Fibroblast of villous mesenchyme (primary cell): ENCODE measurements at regions not wholly inside any gene's neighbourhood (a gene's known extent, or its start where the extent isn't known, plus 50 kb on each side); places are given as distances from the start of the nearest gene placed in this dataset.

ENCODE experiments used
- DNase-seq: peaks from one replicate; pipeline ENCODE4 v3.0.0-alpha.2; 2010; ENCODE audit warnings: low read depth
- H3K4me3 ChIP-seq: 2 replicates; pipeline ENCODE4 v1.5.1; 2011; ENCODE audit warnings: low read depth, mild to moderate bottlenecking, low read length
- TF ChIP-seq, protein P1 (sequence below): IDR thresholded peaks from 2 replicates; pipeline ENCODE4 v1.5.1; 2012; ENCODE audit warnings: low read depth, mild to moderate bottlenecking, low read length; ENCODE audit not compliant: insufficient read depth

DNA sequence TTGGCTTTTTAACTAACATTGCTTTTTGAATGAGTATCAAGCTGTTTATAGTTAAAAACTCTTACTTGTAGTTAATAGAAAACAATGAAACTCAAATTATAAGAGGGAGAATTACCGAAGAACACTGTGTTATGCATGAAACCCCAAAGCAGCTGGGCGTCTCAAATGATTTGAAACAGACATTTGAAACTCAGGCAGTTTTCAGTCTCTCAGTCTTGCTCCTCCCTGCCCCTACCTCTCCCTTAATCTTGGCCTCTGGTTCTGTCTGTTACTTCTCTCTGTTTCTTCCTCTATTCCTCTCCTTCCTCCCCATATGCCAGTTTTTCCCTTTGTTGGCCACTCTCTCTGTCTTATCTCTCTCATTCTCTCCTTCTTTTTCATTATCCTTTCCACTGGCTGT, 118.3 kb upstream of the SYNPR start:
- TF ChIP-seq, protein P1, sequence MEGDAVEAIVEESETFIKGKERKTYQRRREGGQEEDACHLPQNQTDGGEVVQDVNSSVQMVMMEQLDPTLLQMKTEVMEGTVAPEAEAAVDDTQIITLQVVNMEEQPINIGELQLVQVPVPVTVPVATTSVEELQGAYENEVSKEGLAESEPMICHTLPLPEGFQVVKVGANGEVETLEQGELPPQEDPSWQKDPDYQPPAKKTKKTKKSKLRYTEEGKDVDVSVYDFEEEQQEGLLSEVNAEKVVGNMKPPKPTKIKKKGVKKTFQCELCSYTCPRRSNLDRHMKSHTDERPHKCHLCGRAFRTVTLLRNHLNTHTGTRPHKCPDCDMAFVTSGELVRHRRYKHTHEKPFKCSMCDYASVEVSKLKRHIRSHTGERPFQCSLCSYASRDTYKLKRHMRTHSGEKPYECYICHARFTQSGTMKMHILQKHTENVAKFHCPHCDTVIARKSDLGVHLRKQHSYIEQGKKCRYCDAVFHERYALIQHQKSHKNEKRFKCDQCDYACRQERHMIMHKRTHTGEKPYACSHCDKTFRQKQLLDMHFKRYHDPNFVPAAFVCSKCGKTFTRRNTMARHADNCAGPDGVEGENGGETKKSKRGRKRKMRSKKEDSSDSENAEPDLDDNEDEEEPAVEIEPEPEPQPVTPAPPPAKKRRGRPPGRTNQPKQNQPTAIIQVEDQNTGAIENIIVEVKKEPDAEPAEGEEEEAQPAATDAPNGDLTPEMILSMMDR, result no peak
- DNase-seq, result no peak
- no peak overlapping the region for H3K4me3 ChIP-seq

DNA sequence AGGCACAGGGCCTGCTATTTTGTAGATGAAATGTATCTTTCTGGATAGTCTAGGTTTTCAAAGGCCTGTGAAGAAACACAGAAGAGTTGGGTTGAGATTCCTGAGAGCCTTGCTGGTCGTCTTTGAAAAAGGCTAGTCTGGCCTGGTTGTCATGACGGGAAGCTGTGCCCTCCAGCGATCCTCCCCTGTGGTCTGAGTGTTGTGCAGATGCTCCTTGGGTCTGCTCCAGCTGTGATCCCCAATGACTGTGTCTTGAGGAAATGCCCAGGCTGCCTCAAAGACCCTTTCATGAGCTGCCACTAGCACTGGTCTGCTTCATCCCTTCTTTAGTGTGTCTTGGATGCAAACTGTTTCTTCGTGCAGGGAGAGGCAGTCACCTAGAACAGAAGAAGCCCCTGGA, 111.0 kb upstream of the SYNPR start:
- TF ChIP-seq, protein P1, result no peak
- no peak overlapping the region for H3K4me3 ChIP-seq
- no peak for DNase-seq

DNA sequence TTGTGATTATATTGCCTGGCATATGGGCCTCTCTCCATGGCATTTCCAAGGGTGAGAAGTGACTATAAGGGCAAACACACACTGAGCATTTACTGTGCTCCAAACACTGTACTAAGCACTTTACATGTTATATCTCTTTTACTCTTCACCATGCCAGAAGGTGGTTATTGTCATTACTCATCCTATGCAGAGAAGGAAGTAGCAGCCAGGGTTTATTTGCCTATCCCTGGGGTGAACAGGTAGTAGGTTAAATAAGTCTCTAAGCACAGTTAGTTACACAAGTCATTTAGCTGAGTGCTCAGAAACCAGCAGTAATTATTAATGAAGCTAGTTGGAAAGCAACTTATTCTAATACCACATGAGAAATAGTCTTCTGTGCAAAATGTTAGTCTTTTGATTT, 109.9 kb upstream of the SYNPR start:
- TF ChIP-seq, protein P1, result no peak
- no peak for DNase-seq
- H3K4me3 ChIP-seq, result no peak overlapping the region

DNA sequence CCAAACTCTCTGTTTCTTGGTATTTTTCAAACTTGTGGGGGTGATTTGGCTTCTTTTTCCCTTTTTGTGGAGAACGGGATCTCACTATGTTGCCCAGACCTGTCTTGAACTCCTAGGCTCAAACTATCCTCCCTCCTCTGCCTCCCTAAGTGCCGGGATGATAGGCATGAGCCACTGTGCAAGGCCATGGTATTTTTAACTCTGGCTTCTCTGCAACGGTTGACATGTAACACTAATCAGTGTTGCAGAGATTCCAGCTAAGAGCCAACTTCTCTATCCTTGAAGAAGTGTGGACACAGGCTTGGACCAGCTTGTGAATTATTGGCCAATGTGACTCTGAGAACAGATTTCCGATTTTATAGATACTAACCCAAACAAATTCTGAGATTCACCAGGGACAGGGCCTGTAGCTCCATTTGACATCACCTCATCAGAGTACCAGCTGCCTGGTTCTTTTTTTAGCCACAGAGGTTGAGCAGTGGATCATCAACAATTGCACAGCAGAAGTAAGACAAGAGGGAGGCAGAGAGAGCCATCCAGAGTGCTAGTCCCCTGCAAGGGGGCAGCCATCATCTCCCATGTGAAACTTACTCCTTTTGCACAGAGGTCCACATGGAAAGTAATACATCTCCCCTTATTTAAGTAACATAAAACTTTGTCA, 98.1 kb upstream of the SYNPR start:
- TF ChIP-seq, protein P1, result no peak
- DNase-seq, result no peak
- H3K4me3 ChIP-seq, result no peak overlapping the region

DNA sequence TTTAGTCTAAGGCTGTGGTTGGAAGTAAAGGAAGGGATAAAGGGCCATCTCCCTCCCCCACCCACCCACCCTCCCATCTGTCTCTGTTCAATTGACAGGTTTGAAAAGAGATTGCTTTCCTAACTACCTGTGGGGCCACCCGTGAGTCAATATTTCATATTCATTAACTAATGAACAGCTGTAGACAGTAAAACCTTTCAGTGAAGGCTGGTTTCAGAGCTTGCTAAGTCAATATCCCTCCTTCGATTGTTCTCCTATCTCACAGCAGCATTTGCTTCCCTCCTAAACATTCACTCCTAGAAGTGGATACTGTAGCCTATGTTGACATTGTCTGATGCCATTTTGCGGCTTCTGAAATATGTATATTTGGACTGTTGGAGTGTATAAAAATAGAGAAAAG, 85.9 kb upstream of the SYNPR start:
- TF ChIP-seq, protein P1, result no peak
- no peak for DNase-seq
- no peak overlapping the region for H3K4me3 ChIP-seq

DNA sequence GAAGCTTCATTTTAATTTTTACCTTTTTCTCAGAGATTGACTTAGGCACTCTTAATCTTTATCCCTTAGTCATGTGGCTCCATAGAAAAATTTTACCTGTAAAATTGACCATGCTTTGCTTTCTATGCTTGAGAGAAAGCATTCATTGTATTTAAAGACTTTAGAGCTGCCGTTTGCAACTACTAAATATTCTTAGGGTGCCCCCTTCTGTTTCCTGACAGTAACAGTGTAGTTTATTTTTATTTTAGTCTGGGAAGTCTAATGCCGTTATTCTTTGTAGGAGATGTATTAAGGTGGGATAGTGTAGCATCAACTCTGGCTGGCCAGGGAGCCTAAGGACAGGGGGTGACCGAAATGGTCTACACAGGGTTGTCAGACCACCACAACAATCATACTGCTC, 84.5 kb upstream of the SYNPR start:
- TF ChIP-seq, protein P1, result peak; percentile 44
- H3K4me3 ChIP-seq, result no peak overlapping the region
- DNase-seq, result peak; percentile 13

DNA sequence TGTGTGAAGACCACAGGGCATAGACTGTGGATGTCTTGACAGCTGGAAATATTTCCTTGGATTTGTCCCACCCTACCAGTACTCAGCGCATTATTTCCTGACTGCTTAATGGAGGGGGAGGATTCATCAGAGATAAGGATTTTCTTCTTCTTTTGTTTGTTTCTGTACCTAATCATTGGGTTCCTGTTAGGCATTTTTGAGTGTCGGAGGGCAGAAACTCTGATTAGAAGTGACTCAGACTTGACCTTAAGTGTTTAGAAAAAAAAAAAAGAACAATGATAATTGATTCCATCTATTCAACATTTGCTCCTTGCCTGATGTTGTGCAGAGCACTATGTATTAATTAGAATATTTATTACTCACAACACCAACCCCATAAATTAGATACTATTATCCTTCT, 78.5 kb upstream of the SYNPR start:
- TF ChIP-seq, protein P1, result no peak
- H3K4me3 ChIP-seq, result no peak overlapping the region
- DNase-seq, result no peak
